ENCODE measurements at regions not wholly inside any gene's neighbourhood (a gene's known extent, or its start where the extent isn't known, plus 50 kb on each side); places are given as distances from the start of the nearest gene placed in this dataset.

- TF ChIP-seq CTCF (IDR thresholded peaks at IDR 0.05; ENCODE audit: unreplicated experiment), result no peak
- no peaks in the 10 kb centered on the region for H3K9me3 Mint-ChIP-seq (ENCODE audit: low read depth)
- H3K27me3 Mint-ChIP-seq, result peaks cover 5% of the 10 kb centered on the region
- no peak overlapping the region for H3K4me3 Mint-ChIP-seq (ENCODE audit: low read depth)
- H3K27ac Mint-ChIP-seq, result peak overlapping the region; percentile 62
- DNase-seq (ENCODE audit: low spot score, unreplicated experiment), result no peak
- H3K4me1 Mint-ChIP-seq (ENCODE audit: low read depth), result no peaks in the 10 kb centered on the region
- H3K36me3 Mint-ChIP-seq (ENCODE audit: insufficient read depth), result peaks cover 5% of the 10 kb centered on the region
Observed at GRCh38 chr11:70668204-70669202, 270.2 kb downstream of the CTTN start.

GRCh38 chr11:70669281-70669680 is 271.0 kb downstream of the CTTN start:
- H3K36me3 Mint-ChIP-seq (ENCODE audit: insufficient read depth), result peaks cover 6% of the 10 kb centered on the region
- no peak overlapping the region for H3K27ac Mint-ChIP-seq
- no peaks in the 10 kb centered on the region for H3K4me1 Mint-ChIP-seq (ENCODE audit: low read depth)
- no peak for TF ChIP-seq CTCF (IDR thresholded peaks at IDR 0.05; ENCODE audit: unreplicated experiment)
- no peaks in the 10 kb centered on the region for H3K9me3 Mint-ChIP-seq (ENCODE audit: low read depth)
- H3K4me3 Mint-ChIP-seq (ENCODE audit: low read depth), result no peak overlapping the region
- peaks cover 5% of the 10 kb centered on the region for H3K27me3 Mint-ChIP-seq
- DNase-seq (ENCODE audit: low spot score, unreplicated experiment), result no peak

GRCh38 chr11:70669871-70670675 is 271.7 kb downstream of the CTTN start:
- no peak overlapping the region for H3K27ac Mint-ChIP-seq

GRCh38 chr11:70670676-70671034 is 272.3 kb downstream of the CTTN start:
- Mint-ChIP-seq H3K4me1 (ENCODE audit: low read depth) (no peaks in the 10 kb centered on the region), H3K36me3 (ENCODE audit: insufficient read depth) (peaks cover 6% of the 10 kb centered on the region), H3K4me3 (ENCODE audit: low read depth) (no peak overlapping the region), H3K27me3 (peaks cover 5% of the 10 kb centered on the region), H3K27ac (no peak overlapping the region), H3K9me3 (ENCODE audit: low read depth) (no peaks in the 10 kb centered on the region)
- no peak for DNase-seq (ENCODE audit: low spot score, unreplicated experiment)
- TF ChIP-seq CTCF (IDR thresholded peaks at IDR 0.05; ENCODE audit: unreplicated experiment), result no peak

More at GRCh38 chr11:70669871-70670675, 271.7 kb downstream of the CTTN start:
- Mint-ChIP-seq H3K4me1 (ENCODE audit: low read depth) (no peaks in the 10 kb centered on the region), H3K9me3 (ENCODE audit: low read depth) (no peaks in the 10 kb centered on the region), H3K4me3 (ENCODE audit: low read depth) (no peak overlapping the region), H3K27me3 (peaks cover 5% of the 10 kb centered on the region), H3K36me3 (ENCODE audit: insufficient read depth) (peaks cover 6% of the 10 kb centered on the region)
- DNase-seq (ENCODE audit: low spot score, unreplicated experiment), result no peak
- TF ChIP-seq CTCF (IDR thresholded peaks at IDR 0.05; ENCODE audit: unreplicated experiment), result no peak

- H3K4me3 Mint-ChIP-seq (ENCODE audit: low read depth), result no peak overlapping the region
- DNase-seq (ENCODE audit: low spot score, unreplicated experiment), result no peak
Observed at GRCh38 chr11:70671083-70671482, 272.8 kb downstream of the CTTN start.

More at GRCh38 chr11:70671083-70671482, 272.8 kb downstream of the CTTN start:
- Mint-ChIP-seq H3K9me3 (ENCODE audit: low read depth) (no peaks in the 10 kb centered on the region), H3K36me3 (ENCODE audit: insufficient read depth) (peaks cover 6% of the 10 kb centered on the region), H3K4me1 (ENCODE audit: low read depth) (no peaks in the 10 kb centered on the region), H3K27ac (no peak overlapping the region), H3K27me3 (peaks cover 5% of the 10 kb centered on the region)
- no peak for TF ChIP-seq CTCF (IDR thresholded peaks at IDR 0.05; ENCODE audit: unreplicated experiment)
